NCI-H69 (cell line): ENCODE measurements at regions not wholly inside any gene's neighbourhood (a gene's known extent, or its start where the extent isn't known, plus 50 kb on each side); places are given as distances from the start of the nearest gene placed in this dataset.

Source experiments
- DNase-seq: peaks from one replicate; lab custom pipeline; 2025; lab: John Stamatoyannopoulos, UW

DNA sequence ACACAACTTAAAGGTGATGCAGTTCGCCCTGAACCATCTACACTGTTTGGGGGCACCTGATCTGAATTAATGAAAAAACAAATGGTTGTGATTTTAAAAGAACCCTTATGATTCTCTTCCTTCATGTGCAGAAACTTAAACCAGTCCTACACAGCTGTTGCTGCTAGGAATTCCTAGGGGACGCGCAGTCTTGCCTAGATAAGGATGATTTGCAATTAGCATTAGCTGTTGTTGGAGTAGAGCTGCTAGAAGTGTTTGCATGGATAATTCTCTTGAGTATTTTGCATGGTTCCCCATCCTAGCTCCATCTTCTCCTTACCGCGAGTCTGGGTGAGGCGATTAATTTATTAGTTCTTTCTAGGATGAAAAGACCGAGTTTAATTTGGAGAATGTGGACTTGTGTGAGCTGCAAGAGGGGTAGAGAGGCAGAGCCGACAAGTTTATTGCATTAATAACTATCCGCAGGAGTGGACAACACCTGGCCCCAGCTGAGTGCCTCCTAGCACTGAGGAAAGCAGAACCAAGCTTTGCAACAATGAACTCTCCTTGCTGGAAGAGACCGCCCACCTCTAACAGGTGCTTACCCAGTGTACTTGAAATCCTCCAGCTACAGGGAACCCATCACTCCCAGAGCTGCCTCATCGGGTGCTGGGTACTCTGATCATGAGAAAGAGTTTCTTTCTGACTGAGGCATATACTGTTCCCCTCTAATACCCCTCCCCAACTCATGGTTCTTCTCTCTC, 75.0 kb upstream of the WNT7A start:
- no peak for DNase-seq

DNA sequence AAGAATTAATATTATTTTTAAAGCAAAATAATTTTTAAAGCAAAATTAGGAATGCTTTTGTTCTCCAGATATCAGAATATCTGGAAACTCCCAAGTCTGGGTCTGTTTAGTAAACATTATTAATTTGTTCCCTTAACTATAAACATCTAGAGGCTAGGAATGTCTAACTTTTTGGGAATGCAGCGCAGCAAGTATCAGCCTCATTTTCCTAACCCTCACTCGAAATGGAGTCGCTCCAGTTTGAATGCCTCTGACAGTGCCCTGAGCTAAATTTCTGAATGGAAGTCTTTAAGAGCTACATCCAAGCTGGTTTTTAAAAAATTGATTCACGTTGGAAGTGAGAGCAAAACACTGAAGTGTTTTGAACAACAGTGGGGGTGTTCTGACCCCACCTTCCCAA, 74.4 kb upstream of the WNT7A start:
- no peak for DNase-seq

GRCh38 chr3:13951184-13951583, 71.3 kb upstream of the WNT7A start:
- no peak for DNase-seq

DNA sequence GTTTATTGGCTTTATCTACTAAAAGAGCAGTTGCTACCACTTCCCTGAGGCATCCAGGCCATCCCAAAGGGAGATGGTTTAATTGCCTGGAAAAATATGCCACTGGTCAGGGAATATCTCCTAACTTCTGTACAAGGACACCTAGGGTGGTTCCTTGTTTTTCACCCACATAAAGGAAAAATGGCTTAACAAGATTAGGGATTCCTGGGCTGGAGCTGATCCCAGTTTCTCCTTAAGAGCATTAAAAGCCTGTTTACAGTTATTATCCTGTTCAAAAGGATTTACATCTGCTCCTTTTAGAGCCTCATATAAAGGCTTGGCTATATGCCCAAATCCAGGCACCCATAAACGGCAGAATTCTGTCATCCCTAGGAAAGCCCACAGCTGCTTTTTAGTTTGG, 70.2 kb upstream of the WNT7A start:
- DNase-seq = peak; percentile 18

GRCh38 chr3:13947912-13948311, 68.0 kb upstream of the WNT7A start:
- no peak for DNase-seq

GRCh38 chr3:13939206-13939605, 59.3 kb upstream of the WNT7A start:
- no peak for DNase-seq

- DNase-seq = no peak
Observed at GRCh38 chr3:13937131-13937530, 57.3 kb upstream of the WNT7A start.

GRCh38 chr3:13935494-13936094, 55.7 kb upstream of the WNT7A start:
- no peak for DNase-seq

- DNase-seq = no peak
Observed at GRCh38 chr3:13934813-13935212, 54.9 kb upstream of the WNT7A start.

GRCh38 chr3:13934315-13934714, 54.4 kb upstream of the WNT7A start:
- DNase-seq = no peak

DNA sequence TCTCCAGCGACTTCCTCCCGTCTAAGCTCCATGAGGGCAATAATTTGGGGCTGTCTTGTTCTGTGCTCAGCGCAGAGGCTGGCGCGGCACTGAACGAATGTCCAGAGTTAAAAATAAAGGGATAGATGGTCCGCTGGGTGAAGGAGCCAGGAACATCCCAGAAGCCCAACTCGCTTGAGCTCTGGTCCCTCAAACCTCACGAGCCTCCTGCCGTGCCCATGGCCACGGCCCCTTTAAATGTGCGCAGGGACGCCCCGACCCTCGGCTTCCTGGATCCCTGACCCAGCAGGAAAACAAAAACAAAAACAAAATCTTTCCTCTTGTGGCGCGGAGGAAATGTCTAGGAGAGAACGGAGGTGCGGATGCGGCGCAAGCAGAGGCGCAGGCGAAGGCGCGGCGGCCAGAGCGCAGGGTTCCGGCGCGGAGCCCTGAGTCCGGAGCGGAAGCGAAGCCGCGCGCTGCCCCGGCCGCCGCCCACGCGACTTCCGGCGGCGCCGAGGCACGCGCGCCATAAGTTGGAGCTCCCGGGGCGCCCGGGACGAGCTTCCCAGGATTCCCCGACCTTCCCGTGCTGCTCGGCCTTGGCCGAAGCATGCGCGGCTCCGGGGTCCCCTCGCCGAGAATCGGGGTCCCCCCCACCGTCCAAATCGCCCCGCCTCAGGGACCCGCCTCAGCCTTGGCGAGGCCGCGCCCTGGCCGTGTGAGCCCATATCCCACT, 52.9 kb upstream of the WNT7A start:
- no peak for DNase-seq

- no peak for DNase-seq
Observed at GRCh38 chr3:13931172-13931571, 51.3 kb upstream of the WNT7A start.
